Astrocyte of the spinal cord (primary cell): ENCODE measurements at regions not wholly inside any gene's neighbourhood (a gene's known extent, or its start where the extent isn't known, plus 50 kb on each side); places are given as distances from the start of the nearest gene placed in this dataset.

Experiments used
- DNase-seq: peaks from one replicate; pipeline ENCODE4 v3.0.0; 2011; ENCODE audit warnings: low read depth, low spot score
- H3K4me3 ChIP-seq: 2 replicates; pipeline ENCODE4 v1.5.1; 2011; ENCODE audit warnings: low read depth, mild to moderate bottlenecking, low read length, moderate library complexity
- CTCF ChIP-seq: IDR thresholded peaks from 2 replicates; pipeline ENCODE4 v1.5.1; 2012; ENCODE audit warnings: low read depth, mild to moderate bottlenecking, low read length, inconsistent platforms
- in situ Hi-C: cut with HindIII; loops from 2 replicates; pipeline ENCODE4 v1.10.0; 2017; ENCODE audit warnings: low sequenced_read_pairs

- H3K4me3 ChIP-seq = no peak overlapping the region
- DNase-seq = no peak
- no peak for TF ChIP-seq CTCF
- in situ Hi-C loops = no loop called here
Measured at GRCh38 chr1:29849991-29850757, 613.9 kb downstream of the PTPRU start.

DNA sequence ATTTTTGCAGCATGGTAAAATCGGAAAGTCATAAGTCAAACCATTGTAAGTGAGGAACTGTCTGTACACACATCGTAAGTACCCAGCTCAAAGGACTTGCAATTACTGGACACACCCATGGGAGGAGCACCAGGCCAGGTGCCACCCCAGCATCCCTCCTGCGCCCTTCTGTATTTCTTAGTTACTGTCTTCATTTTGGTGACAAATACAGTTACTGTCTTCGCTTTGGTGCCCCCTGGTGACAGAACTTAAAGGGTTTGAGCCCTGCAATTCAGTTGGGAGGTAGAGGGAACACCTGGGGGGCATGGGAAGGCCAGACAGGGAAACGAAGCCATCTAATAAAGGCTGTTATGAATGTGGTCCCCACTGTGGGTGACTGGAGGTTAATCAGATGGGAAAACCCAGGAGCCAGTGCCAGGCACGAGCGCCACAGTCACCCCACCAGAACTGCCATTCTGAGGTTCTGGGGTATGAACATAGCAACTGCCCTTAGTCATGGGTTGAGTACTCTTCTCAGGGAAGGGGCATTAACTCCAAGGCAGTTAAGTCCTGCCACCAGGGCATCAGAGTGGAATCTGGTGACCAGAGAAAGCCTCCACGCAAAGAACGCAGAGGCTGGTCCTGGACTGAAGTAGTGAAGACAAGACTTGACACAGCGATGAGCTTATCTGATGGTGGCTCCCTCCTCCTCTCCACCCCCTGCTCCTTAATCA lies 612.9 kb downstream of the PTPRU start:
- DNase-seq = peak; percentile 10
- no peak overlapping the region for H3K4me3 ChIP-seq
- TF ChIP-seq CTCF = peak; percentile 50
- in situ Hi-C loops = no loop called here

DNA sequence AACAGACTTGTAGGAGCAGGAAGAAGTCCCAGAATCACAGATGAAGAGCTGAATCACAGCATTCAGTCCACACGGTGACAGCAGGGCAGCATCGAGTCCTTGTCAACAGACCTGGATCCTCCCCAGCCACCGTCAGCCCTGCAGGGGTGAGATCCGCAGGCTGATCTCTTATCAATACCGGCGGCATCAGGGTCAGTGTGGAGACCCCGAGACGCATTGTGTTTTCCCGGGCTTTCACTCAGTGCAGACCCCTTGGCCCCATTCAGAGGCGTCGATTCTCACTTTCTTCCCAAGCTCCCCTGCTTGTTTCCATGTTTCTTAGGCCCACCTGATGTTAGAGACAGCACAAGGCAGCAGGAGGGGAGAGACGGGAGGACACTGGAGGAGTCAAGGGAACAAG lies 609.6 kb downstream of the PTPRU start:
- no peak overlapping the region for H3K4me3 ChIP-seq
- no peak for TF ChIP-seq CTCF
- DNase-seq = no peak
- in situ Hi-C loops = no loop called here

GRCh38 chr1:29842130-29842529 lies 605.8 kb downstream of the PTPRU start:
- H3K4me3 ChIP-seq = no peak overlapping the region
- TF ChIP-seq CTCF = no peak
- DNase-seq = no peak
- in situ Hi-C loops = no loop called here

DNA sequence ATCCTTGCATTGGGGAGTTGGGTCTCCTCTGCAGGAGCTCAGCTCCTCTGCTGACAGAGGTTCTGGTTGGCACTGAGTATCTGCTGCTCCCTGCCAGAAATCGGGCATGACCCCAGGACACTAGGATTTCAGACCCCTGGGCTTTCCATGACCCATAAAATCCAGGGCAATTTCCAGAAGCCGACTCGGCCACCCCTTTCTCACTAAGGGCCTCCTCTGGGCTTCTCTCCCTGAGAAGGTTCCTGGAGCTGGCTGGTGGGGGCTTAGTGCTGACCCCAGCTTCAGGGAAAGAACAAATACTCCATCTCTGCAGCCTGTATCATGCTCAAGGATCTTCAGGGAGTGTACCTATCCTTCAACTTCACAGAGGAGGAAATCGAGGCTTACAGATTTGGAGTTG lies 603.4 kb downstream of the PTPRU start:
- TF ChIP-seq CTCF = no peak
- in situ Hi-C loops = no loop called here
- no peak overlapping the region for H3K4me3 ChIP-seq
- DNase-seq = no peak

- no peak overlapping the region for H3K4me3 ChIP-seq
- in situ Hi-C loops = no loop called here
- no peak for TF ChIP-seq CTCF
- no peak for DNase-seq
Measured at GRCh38 chr1:29838738-29839320, 602.5 kb downstream of the PTPRU start.
